Tibial nerve (tissue), 4 donors: ENCODE measurements at regions not wholly inside any gene's neighbourhood (a gene's known extent, or its start where the extent isn't known, plus 50 kb on each side); places are given as distances from the start of the nearest gene placed in this dataset.

Experiments used
- DNase-seq, 2 donors: peaks; one replicate each; pipeline ENCODE4 v3.0.0-alpha.2; 2019; ENCODE audit warnings: low spot score in 2 of 2
- H3K27ac ChIP-seq, 4 donors: fragments of 200-600 bp; sonication (generic) in 3 of 4; one replicate each; pipeline ENCODE4 v1.5.1; 2017 to 2019; ENCODE audit warnings: mild to moderate bottlenecking in 1 of 4
- H3K27me3 ChIP-seq, 2 donors: fragments of 200-600 bp; sonication (generic) in 1 of 2; one replicate each; pipeline versions ENCODE4 v1.5.1 to v1.6.0; 2017 to 2019
- H3K36me3 ChIP-seq, 3 donors: fragments of 200-600 bp; sonication (generic); one replicate each; pipeline ENCODE4 v1.5.1; 2018 to 2019
- H3K4me1 ChIP-seq, 4 donors: fragments of 200-600 bp; sonication (generic) in 3 of 4; one replicate each; pipeline ENCODE4 v1.5.1; 2017 to 2019
- H3K4me3 ChIP-seq, 4 donors: fragments of 200-600 bp; sonication (generic) in 3 of 4; one replicate each; pipeline ENCODE4 v1.5.1; 2017 to 2019; ENCODE audit warnings: mild to moderate bottlenecking in 1 of 4, moderate library complexity in 1 of 4
- H3K9me3 ChIP-seq, 4 donors: fragments of 200-600 bp; sonication (generic) in 3 of 4; one replicate each; pipeline ENCODE4 v1.5.1; 2017 to 2019
- CTCF ChIP-seq, 5 experiments: fragments of 200-600 bp in 3 of 5; fragments of 450-650 bp in 2 of 5; sonication (generic) in 3 of 5; IDR thresholded peaks; one replicate each; pipeline ENCODE4 v1.5.1; 2016 to 2019; ENCODE audit warnings: antibody characterized with exemption in 5 of 5, mild to moderate bottlenecking in 3 of 5, moderate library complexity in 2 of 5
- EP300 ChIP-seq, 2 donors: sonication (generic); formaldehyde crosslinking; IDR thresholded peaks; one replicate each; pipeline ENCODE4 v1.6.1; 2017; ENCODE audit warnings: antibody characterized with exemption in 2 of 2, mild to moderate bottlenecking in 1 of 2
- POLR2A ChIP-seq, 2 donors: fragments of 450-650 bp; IDR thresholded peaks; one replicate each; pipeline ENCODE4 v1.6.1; 2017; ENCODE audit warnings: antibody characterized with exemption in 2 of 2, mild to moderate bottlenecking in 2 of 2, moderate library complexity in 2 of 2
- WGBS, 2 donors: methylation state at CpG; one replicate each; pipeline ENCODE4 v1.1.5; 2018; 5-methylcytosine and 5-hydroxymethylcytosine counted together

- H3K36me3 ChIP-seq, result no peaks in the 10 kb centered on the region
- no peak overlapping the region for H3K27ac ChIP-seq
- H3K4me1 ChIP-seq, result peaks cover 0 to 3% (median 0%) of the 10 kb centered on the region in 4 donors
- no peak overlapping the region for H3K4me3 ChIP-seq
- no peak for TF ChIP-seq EP300 (IDR thresholded peaks at IDR 0.05)
- TF ChIP-seq POLR2A (IDR thresholded peaks at IDR 0.05), result no peak
- TF ChIP-seq CTCF (IDR thresholded peaks at IDR 0.05), result no peak
- no peaks in the 10 kb centered on the region for H3K9me3 ChIP-seq
- WGBS, 2 donors, result 83 to 87% methylated on average over 15 of the region's 15 CpGs
- no peak for DNase-seq
- no peaks in the 10 kb centered on the region for H3K27me3 ChIP-seq
Measured at GRCh38 chr5:4939042-4939781, 200.9 kb upstream of the ADAMTS16 start.

GRCh38 chr5:4941161-4941560 is 199.0 kb upstream of the ADAMTS16 start:
- WGBS, 2 donors, result 86 to 87% methylated on average over 12 of the region's 12 CpGs
- H3K36me3 ChIP-seq, result no peaks in the 10 kb centered on the region
- no peak overlapping the region for H3K4me3 ChIP-seq
- no peak overlapping the region for H3K27ac ChIP-seq
- peaks cover 0 to 3% (median 0%) of the 10 kb centered on the region in 4 donors for H3K4me1 ChIP-seq
- no peaks in the 10 kb centered on the region for H3K27me3 ChIP-seq
- no peaks in the 10 kb centered on the region for H3K9me3 ChIP-seq
- TF ChIP-seq EP300 (IDR thresholded peaks at IDR 0.05) (no peak), POLR2A (IDR thresholded peaks at IDR 0.05) (no peak), CTCF (IDR thresholded peaks at IDR 0.05) (no peak)
- DNase-seq, result no peak

- no peak for DNase-seq
- TF ChIP-seq POLR2A (IDR thresholded peaks at IDR 0.05), result no peak
- TF ChIP-seq CTCF (IDR thresholded peaks at IDR 0.05), result peak; percentile 59 to 83 (median 80)
- no peak for TF ChIP-seq EP300 (IDR thresholded peaks at IDR 0.05)
- Histone ChIP-seq H3K27ac (no peak overlapping the region), H3K4me3 (peak overlapping the region in 1 of 4 donors; percentile 20), H3K27me3 (no peaks in the 10 kb centered on the region), H3K4me1 (peaks cover 0 to 3% (median 0%) of the 10 kb centered on the region in 4 donors), H3K36me3 (no peaks in the 10 kb centered on the region), H3K9me3 (no peaks in the 10 kb centered on the region)
- WGBS, 2 donors, result 46 to 56% methylated on average over 33 of the region's 33 CpGs
Measured at GRCh38 chr5:4941957-4942830, 197.9 kb upstream of the ADAMTS16 start.

GRCh38 chr5:4942831-4943178 is 197.3 kb upstream of the ADAMTS16 start:
- no peaks in the 10 kb centered on the region for H3K9me3 ChIP-seq
- no peak overlapping the region for H3K4me3 ChIP-seq
- peaks cover 0 to 3% (median 0%) of the 10 kb centered on the region in 4 donors for H3K4me1 ChIP-seq
- H3K27ac ChIP-seq, result no peak overlapping the region
- no peak for DNase-seq
- H3K27me3 ChIP-seq, result no peaks in the 10 kb centered on the region
- H3K36me3 ChIP-seq, result no peaks in the 10 kb centered on the region
- 90 to 92% methylated on average over 9 of the region's 9 CpGs for WGBS, 2 donors
- no peak for TF ChIP-seq CTCF (IDR thresholded peaks at IDR 0.05)
- no peak for TF ChIP-seq POLR2A (IDR thresholded peaks at IDR 0.05)

GRCh38 chr5:4945296-4945695 is 194.8 kb upstream of the ADAMTS16 start:
- TF ChIP-seq POLR2A (IDR thresholded peaks at IDR 0.05) (no peak), CTCF (IDR thresholded peaks at IDR 0.05) (no peak), EP300 (IDR thresholded peaks at IDR 0.05) (no peak)
- no peak for DNase-seq
- Histone ChIP-seq H3K27ac (no peak overlapping the region), H3K27me3 (no peaks in the 10 kb centered on the region), H3K4me1 (peaks cover 0 to 13% (median 0%) of the 10 kb centered on the region in 4 donors), H3K9me3 (no peaks in the 10 kb centered on the region), H3K36me3 (no peaks in the 10 kb centered on the region), H3K4me3 (no peak overlapping the region)
- WGBS, 2 donors, result 93 to 94% methylated on average over 7 of the region's 7 CpGs
